ENCODE measurements at regions not wholly inside any gene's neighbourhood (a gene's known extent, or its start where the extent isn't known, plus 50 kb on each side); places are given as distances from the start of the nearest gene placed in this dataset.

GRCh38 chr6:77249560-77249959, 213.7 kb downstream of the HTR1B start:
- TF ChIP-seq YY1 (IDR thresholded peaks at IDR 0.05; ENCODE audit: extremely low read depth, insufficient replicate concordance, low read depth, low read length) (no peak), CTCF (IDR thresholded peaks at IDR 0.05 in 2 of 3, conservative IDR thresholded peaks at IDR 0.05 in 1 of 3; ENCODE audit: borderline replicate concordance in 1 of 3, insufficient read depth in 1 of 3, low read depth in 2 of 3, low read length in 2 of 3) (no peak), EZH2 (IDR thresholded peaks at IDR 0.05) (no peak), SIN3A (IDR thresholded peaks at IDR 0.05; ENCODE audit: low read depth) (no peak), POLR2A (IDR thresholded peaks at IDR 0.05; ENCODE audit: borderline replicate concordance, extremely low read depth, insufficient read depth, insufficient read length) (no peak)
